ENCODE measurements at regions not wholly inside any gene's neighbourhood (a gene's known extent, or its start where the extent isn't known, plus 50 kb on each side); places are given as distances from the start of the nearest gene placed in this dataset.

DNA sequence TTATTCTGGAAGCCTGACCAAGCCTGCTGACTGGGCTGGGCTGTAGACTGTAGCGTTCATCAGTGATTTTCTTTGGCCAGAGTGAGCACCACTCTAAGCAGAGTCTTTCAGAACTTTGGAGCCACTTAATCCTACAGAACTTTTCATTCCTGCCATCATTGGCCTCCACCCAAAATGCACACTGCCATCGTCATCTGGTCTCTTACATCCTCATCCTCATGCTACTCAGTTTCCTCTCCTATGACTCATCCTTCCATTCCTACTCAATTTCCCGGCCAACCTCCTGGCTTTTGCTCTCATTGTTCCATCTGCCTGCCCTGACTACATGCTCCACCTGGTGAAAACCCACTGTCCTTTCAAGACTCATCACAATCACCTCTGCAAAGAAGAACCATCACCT, 233.8 kb upstream of the USP25 start:
- TF ChIP-seq, protein P1, sequence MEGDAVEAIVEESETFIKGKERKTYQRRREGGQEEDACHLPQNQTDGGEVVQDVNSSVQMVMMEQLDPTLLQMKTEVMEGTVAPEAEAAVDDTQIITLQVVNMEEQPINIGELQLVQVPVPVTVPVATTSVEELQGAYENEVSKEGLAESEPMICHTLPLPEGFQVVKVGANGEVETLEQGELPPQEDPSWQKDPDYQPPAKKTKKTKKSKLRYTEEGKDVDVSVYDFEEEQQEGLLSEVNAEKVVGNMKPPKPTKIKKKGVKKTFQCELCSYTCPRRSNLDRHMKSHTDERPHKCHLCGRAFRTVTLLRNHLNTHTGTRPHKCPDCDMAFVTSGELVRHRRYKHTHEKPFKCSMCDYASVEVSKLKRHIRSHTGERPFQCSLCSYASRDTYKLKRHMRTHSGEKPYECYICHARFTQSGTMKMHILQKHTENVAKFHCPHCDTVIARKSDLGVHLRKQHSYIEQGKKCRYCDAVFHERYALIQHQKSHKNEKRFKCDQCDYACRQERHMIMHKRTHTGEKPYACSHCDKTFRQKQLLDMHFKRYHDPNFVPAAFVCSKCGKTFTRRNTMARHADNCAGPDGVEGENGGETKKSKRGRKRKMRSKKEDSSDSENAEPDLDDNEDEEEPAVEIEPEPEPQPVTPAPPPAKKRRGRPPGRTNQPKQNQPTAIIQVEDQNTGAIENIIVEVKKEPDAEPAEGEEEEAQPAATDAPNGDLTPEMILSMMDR (IDR thresholded peaks at IDR 0.05) = no peak
- TF ChIP-seq, protein P2, sequence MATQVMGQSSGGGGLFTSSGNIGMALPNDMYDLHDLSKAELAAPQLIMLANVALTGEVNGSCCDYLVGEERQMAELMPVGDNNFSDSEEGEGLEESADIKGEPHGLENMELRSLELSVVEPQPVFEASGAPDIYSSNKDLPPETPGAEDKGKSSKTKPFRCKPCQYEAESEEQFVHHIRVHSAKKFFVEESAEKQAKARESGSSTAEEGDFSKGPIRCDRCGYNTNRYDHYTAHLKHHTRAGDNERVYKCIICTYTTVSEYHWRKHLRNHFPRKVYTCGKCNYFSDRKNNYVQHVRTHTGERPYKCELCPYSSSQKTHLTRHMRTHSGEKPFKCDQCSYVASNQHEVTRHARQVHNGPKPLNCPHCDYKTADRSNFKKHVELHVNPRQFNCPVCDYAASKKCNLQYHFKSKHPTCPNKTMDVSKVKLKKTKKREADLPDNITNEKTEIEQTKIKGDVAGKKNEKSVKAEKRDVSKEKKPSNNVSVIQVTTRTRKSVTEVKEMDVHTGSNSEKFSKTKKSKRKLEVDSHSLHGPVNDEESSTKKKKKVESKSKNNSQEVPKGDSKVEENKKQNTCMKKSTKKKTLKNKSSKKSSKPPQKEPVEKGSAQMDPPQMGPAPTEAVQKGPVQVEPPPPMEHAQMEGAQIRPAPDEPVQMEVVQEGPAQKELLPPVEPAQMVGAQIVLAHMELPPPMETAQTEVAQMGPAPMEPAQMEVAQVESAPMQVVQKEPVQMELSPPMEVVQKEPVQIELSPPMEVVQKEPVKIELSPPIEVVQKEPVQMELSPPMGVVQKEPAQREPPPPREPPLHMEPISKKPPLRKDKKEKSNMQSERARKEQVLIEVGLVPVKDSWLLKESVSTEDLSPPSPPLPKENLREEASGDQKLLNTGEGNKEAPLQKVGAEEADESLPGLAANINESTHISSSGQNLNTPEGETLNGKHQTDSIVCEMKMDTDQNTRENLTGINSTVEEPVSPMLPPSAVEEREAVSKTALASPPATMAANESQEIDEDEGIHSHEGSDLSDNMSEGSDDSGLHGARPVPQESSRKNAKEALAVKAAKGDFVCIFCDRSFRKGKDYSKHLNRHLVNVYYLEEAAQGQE (IDR thresholded peaks at IDR 0.05; ENCODE audit: insufficient read depth in 1 of 2, low read depth in 2 of 2, low read length in 1 of 2) = no peak

Measured in Panc1 (cell line).